Stimulated activated CD4-positive, alpha-beta T cell treated with anti-CD3 and anti-CD28 coated beads, TNF-alpha, amount 100 ng/mL, for 24 hours (primary cell): ENCODE measurements at regions not wholly inside any gene's neighbourhood (a gene's known extent, or its start where the extent isn't known, plus 50 kb on each side); places are given as distances from the start of the nearest gene placed in this dataset.

Source experiments
- DNase-seq, 3 experiments: peaks; one replicate each; pipeline ENCODE4 v3.0.0-alpha.2; 2020; ENCODE audit warnings: low read depth in 3 of 3

DNA sequence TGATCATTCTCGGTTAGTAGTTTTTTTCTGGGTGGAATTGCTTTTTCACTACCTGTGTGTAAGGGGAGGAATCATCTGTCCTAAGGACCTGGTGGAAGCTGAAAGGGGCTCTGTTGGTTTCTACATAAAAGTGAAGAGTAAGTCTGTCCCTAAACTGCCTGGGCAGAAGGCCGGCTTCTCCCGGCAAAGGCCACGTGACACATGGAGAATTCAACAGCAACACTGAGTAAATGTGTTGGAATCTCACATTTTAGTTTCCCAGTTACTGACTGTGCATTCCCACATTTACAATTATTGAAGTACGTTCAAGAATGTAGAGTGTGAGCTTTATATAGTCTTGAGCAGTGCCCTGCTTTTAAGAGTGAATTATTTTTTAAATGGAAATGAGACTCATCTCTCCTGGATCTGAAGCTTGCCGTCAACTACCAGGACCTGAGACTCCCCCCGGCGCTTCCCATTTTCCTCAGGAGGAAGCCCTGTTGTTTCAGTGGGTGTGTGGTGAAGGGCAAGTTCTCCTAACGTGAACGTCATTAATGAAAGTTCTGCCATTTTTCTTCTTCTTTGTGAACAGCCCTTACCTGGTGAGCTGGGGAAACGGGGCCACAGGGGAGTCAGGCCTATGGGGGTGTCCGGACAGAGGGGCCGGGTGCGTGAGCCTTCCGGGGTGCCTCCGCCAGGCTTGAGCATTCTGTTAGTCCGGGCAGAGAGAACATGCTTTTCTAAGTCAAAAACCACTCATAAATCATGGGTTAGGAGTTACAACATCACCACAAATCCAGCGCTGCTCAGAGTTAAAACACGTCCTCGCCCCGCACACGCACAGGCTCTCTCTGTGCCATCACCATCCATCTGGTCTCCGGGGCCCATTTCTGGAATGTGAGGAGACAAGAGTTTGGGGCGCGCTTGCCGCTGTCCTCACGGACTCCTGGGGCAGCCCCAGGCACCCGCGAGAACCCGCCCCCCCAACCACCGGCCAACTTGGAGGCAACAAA lies 56.6 kb upstream of the SMOC2 start:
- DNase-seq = no peak

DNA sequence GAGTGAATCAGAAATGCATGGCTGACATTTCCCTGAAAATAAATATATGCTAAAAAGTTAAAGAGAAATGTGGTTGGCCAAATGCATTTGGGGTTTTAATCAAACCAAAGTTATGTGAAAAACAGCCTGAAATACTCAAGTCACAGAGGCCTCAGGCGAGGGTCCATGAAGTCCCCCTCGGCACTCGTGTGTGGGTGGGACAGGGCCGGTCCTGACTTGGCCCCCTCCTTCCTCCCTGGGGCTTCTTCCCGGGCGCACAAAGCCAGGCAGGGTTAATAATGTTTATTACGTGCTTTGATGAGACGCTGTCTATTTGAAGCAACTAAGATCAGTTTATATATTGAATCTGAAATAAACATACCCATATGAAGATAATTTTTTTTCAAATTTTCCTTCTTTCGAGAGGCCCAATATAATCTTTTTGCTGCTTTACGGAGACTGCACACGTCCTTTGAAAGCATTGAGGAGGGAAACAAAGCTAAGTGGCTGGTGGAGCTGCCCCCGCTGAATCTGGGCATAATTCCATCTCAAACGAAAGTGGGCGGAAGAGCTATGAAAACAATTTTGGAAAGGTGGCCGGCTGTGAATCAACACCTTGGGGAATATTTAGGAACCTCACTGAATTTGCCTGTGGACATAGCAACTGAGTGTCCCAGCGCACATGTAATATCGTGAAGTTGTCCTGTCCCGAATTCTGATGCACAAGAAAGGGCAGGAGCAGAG lies 55.8 kb upstream of the SMOC2 start:
- DNase-seq = no peak

DNA sequence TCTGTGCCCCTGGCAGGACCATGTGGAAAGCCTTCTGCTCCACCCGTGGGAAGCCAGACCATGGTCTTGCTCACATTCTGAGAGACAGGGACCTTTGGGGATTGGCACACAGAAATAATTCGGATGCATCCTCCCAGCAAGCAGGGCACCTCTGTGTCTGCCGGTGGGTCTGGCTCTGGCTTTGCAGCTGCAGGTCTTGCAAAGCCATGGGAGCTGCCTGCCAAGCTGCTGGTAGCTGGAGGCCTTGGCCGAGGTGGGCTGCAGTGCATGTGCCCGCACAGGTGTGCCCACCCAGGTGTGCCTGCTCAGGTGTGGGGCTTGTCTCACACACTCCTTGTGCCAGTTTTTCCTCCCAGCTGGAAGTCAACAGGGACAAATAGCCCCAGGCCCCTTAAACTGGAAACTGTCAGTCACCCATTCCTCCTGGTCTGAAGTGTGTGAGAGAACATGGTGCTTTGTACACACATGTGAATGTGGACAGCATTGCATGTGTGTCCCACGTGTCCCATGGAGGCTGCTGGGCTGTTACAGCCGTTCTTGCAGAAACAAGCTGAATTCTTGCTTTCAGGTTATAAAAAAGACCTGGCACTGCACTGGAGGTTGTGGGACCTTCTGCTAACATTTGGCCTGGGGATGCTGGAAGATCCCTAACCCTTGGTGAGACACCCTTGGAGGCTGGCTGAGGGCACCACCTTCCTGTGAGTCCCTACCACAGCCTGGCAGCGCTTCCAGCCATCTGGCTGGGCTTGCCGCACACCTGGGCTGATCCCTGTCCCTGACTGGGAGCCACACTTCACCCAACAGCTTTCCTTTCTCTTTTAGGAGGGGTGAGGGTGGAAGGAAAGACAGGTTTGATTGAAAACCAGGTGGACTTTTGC lies 54.9 kb upstream of the SMOC2 start:
- no peak for DNase-seq

DNA sequence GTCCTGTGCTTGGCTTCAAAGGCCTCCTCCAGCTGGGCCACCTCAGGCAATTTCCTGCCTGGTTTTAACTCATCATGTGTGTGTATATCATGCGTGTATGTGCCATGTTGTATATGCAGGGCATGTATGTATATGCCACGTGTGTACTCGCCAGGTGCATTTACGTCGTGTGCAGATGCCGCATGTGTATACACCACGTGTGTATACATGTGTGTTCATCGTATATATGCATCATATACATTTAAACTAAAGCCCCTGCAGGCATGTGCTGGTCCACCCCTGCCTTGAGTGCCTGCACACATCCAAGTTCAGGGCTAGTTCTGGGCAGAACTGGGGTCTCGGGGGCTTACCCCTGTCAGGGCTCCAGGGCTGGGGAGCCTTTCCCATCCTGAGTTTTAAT lies 54.0 kb upstream of the SMOC2 start:
- DNase-seq = no peak

DNA sequence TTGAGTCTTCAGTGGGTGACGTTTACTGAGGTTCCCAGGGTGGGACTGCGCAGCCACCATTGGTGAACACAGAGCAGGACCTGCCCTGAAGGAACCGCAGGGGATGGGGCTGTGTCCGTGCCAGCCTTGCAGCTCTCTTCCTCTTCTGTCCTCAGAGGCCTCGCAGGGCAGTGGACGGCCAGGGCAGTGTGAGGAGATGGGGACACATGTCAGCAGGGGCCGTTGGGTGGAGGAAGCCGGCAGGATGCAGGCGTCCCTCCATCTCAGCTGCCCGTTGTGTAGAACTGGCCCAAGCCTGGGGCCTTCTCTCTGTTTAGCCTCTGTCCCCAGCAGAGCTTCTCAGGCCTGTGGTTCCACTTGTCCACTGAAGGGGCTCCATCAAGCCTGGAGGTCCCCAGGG lies 53.6 kb upstream of the SMOC2 start:
- DNase-seq = no peak

DNA sequence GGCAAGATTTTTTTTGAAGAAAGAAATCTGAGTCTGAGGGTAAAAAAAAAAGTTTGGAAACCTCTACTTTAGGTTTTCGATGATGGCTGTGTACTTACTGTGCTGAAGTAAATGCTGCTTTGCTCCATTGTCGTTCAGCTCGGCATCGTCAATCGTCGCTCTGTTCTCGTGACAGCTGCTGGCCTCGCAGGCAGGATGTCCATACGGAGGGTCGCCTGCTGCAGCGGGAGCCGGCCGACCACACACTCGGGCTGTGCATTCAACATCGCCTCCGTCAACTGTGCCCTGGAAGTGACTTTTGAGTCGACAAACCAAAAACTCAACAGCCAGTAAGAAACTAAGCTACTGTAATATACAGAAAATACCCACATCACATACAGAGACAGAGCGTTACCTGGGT lies 53.1 kb upstream of the SMOC2 start:
- no peak for DNase-seq

DNA sequence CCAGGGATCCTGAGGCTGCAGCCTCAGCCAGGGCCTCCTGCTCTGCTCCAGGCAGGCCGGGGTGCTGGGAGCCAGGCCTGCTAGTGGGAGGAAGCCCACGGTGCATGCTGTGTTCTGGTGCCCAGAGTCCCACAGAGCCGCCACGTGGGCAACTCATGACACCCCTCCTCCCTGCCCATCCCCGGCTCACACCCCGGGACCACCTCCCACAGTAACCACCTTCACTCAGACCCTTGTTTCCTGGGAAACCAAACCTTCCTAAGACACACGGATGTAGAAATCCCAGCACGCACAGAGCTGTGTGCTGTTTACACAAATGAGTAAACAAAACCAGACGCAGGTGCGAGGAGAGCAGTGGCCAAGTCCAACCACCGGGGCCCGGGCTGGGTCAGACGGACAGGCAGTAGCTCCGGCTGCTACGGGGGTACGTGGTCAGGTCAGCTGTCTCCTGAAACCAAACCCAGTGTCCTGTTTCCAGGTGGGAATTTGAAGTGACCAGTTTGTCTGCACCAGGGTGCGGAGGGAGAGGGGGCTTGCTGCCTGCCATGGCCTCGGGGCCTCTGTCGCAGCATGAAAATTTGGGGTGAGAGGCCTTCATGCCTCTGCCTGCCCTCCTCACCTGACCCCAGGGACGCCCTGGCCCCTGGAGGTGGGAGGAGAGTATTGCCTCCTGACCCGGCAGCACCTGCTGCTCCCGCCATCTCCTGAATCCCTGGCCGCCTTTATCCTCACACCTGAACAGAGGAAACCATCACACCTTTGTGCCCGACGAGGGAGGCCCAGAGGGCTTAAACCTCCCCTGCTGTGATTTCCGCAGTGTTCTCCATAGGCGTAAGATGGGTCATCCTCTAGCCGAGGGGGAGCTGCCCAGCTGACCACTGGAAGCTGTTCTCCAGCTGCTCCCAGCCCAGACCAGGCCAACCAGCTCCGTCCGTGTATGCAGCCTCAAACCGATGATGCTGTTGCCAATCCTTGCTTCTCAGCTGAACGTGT lies 52.0 kb upstream of the SMOC2 start:
- DNase-seq = no peak

DNA sequence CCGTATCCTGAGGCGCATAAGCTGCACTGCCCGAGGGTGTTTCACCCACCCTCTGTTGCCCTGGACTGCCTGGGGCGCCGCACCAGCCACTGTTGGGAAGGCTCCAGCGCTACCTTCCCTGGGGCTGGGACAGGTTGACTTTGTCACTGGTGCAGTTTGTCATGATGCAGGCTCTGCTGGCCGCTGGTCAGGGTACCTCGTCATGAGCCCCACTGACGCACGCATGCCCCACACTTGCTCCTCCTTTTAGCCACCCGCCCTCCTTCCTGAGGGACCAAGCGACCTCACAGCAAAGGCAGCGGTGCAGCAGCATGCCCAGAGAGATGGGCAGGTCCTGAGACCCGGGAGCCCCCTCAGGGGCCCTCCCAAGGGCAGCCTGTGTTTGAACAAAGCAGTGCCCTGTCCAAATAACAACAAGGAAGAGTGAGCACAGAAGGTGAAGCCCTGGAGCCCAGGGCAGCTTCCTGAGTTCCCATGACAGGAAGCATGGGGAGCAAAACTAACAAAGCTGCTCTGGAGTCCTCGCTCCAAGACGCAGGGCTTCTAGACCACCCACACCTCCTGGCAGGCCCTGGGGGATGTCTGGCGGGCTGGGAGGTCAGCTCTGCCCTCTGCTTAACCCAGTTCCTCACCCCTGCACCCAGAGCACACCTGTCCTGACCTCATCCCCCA lies 50.1 kb upstream of the SMOC2 start:
- no peak for DNase-seq
